ENCODE measurements at regions not wholly inside any gene's neighbourhood (a gene's known extent, or its start where the extent isn't known, plus 50 kb on each side); places are given as distances from the start of the nearest gene placed in this dataset.

- no peak for DNase-seq
These were observed 52.6 kb upstream of the KATNAL1 start for GRCh38 chr13:30359991-30360390.

- DNase-seq = no peak
These were observed 53.2 kb upstream of the KATNAL1 start for GRCh38 chr13:30360586-30360985.

GRCh38 chr13:30362005-30362788, 54.8 kb upstream of the KATNAL1 start:
- no peak for DNase-seq

GRCh38 chr13:30362869-30363268, 55.5 kb upstream of the KATNAL1 start:
- DNase-seq = no peak

DNA sequence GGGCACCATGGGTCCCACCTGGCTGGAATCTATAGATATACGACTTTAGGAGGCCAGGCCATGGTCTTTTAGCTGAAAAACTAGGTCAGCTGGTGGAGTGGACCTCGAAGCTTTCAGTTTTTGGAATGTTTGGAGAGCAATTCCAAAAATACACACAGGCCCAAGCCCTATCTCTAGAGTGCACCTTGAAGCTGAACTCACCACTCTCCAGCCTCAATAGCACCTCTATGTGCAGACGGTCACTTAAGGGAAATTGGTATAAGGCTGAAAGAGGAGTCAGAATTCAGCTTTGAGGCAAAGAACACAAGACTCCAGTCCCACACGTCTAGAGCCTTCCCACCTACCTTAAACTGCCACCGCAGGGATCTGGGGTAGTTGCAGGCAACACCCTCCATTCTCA, 56.4 kb upstream of the KATNAL1 start:
- DNase-seq = no peak

DNA sequence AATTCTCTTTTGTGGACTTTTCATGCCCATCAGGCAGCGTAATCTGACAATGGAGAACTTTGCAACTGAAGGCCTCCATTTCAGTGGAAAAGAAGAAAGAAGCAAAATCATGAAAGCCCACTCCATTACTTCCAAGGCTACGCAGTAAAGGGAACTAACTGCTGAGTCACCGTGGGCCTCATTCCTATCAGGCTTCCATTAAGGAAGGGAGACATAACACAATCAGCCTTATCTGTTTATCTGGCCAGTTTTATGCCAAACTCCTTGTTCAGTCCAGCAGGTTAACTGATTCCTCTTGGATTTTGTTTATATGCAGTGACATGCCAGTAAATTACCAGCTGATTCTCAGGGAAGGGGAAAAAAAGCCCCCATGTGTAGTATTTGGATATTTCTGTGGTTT, 56.8 kb upstream of the KATNAL1 start:
- no peak for DNase-seq

- no peak for DNase-seq
These were observed 57.4 kb upstream of the UBE2L5 start for GRCh38 chr13:30364876-30365275.

GRCh38 chr13:30366088-30366487, 56.2 kb upstream of the UBE2L5 start:
- no peak for DNase-seq

DNA sequence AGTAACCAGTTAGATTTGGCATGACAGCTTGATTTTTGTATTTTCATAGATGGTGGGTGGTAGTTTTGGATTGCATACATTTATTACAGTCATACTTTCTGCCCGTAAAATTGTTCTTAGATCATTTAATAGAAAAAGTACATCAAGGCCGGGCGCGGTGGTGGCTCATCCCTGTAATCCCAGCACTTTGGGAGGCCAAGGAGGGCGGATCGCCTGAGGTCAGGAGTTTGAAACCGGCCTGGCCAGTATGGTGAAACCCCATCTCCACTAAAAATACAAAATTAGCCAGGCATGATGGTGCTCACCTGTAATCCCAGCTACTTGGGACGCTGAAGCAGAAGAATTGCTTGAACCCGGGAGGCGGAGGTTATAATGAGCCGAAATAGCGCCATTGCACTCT, 55.0 kb upstream of the UBE2L5 start:
- no peak for DNase-seq

GRCh38 chr13:30370146-30370545, 52.1 kb upstream of the UBE2L5 start:
- no peak for DNase-seq

- DNase-seq = no peak
These were observed 51.3 kb upstream of the UBE2L5 start for GRCh38 chr13:30370916-30371521.

DNA sequence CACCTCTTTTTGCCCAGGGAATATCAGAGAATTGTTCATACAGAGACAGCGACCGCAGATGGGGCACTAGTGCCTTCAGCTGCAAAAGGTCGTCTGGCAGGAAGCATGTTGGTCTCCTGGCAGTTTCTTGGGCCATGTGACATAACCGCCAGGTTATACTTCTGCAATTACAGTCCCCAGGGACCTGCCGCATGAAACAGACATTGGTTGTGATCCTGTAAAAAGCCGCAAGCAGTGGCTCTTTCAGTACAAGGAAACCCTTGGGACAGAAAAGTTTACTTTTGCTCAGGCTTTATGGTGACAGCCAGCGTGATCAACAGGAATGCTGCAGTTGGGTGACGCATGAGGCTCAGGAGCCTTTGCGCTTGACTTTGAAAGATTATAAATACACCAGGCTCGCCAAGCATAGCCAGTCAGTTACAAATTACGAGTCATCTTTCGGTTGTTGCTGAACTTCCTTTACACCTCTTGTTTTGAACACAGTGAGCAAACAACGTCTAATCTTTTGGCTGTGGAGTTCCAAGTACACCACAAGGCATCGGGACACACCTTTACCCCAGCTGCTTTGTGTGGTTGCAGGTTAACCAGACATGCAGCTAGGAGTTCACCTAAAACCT, 50.5 kb upstream of the UBE2L5 start:
- DNase-seq = peak; percentile 70

Measured in activated CD8-positive, alpha-beta memory T cell treated with anti-CD3 and anti-CD28 coated beads, Interleukin-2, amount 50 U/mL, for 48 hours (primary cell).